Adrenal gland (tissue), 9 donors: ENCODE measurements at regions not wholly inside any gene's neighbourhood (a gene's known extent, or its start where the extent isn't known, plus 50 kb on each side); places are given as distances from the start of the nearest gene placed in this dataset.

ENCODE experiments used
- DNase-seq, 7 donors: peaks; one replicate each; pipeline ENCODE4 v3.0.0-alpha.2; 2019 to 2020
- H3K27ac ChIP-seq, 5 donors: fragments of 200-600 bp; sonication (generic) in 4 of 5; 1 replicate in 3 of 5; 2 replicates in 2 of 5; pipeline versions ENCODE4 v1.5.1 to v1.8.0; 2016 to 2020; ENCODE audit warnings: mild to moderate bottlenecking in 1 of 5
- H3K27me3 ChIP-seq: fragments of 200-600 bp; 2 replicates; pipeline ENCODE4 v1.8.0; 2021
- H3K36me3 ChIP-seq, 2 donors: fragments of 200-600 bp; replicated peaks in 1 of 2; 1 replicate in 1 of 2; 2 replicates in 1 of 2; pipeline versions ENCODE4 v1.5.1 to v1.8.0; 2018 to 2022
- H3K4me1 ChIP-seq, 2 donors: fragments of 200-600 bp; replicated peaks in 1 of 2; 1 replicate in 1 of 2; 2 replicates in 1 of 2; pipeline versions ENCODE4 v1.5.1 to v1.8.0; 2018 to 2021
- H3K4me3 ChIP-seq, 4 donors: fragments of 200-600 bp; sonication (generic) in 3 of 4; one replicate each; pipeline ENCODE4 v1.5.1; 2016 to 2018
- H3K9me3 ChIP-seq, 3 donors: fragments of 200-600 bp; sonication (generic) in 1 of 3; replicated peaks in 1 of 3; 1 replicate in 2 of 3; 2 replicates in 1 of 3; pipeline versions ENCODE4 v1.5.1 to v1.8.0; 2016 to 2021
- CTCF ChIP-seq, 6 experiments: fragments of 450-650 bp in 4 of 6; fragments of 200-600 bp in 2 of 6; sonication (generic) in 1 of 6; IDR thresholded peaks; 1 replicate in 5 of 6; 2 replicates in 1 of 6; pipeline versions ENCODE4 v1.5.1 to v1.8.0; 2016 to 2021; ENCODE audit warnings: antibody characterized with exemption in 6 of 6, mild to moderate bottlenecking in 2 of 6, moderate library complexity in 1 of 6
- POLR2A ChIP-seq, 2 donors: fragments of 450-650 bp; IDR thresholded peaks; one replicate each; pipeline ENCODE4 v1.6.1; 2017; ENCODE audit warnings: antibody characterized with exemption in 2 of 2, mild to moderate bottlenecking in 2 of 2, moderate library complexity in 1 of 2
- WGBS, 4 donors: extraction: QIAGEN DNeasy Blood & Tissue Kit in 2 of 4; methylation state at CpG; one replicate each; pipeline versions ENCODE4 v1.1.5 to v1.1.7; 2013 to 2017; 5-methylcytosine and 5-hydroxymethylcytosine counted together
- intact Hi-C, 2 donors: fragments of 100-400 bp; cut with DNase I; formaldehyde crosslinking; loops; one replicate each; pipeline versions ENCODE4 v1.14.1 to v1.15.0; 2022 to 2023
- donor health status: healthy with polysubstance abuse.
- donor health status: Bipolar disorder and iron deficiency.
- donor health status: DM: yes; HTN: yes; CAD: no.
- donor health status: DM: no; HTN: no; CAD: no.
- donor health status: DM: no; HTN: no; CAD: no.

- Histone ChIP-seq H3K27me3 (no peaks in the 10 kb centered on the region), H3K9me3 (peaks cover 0 to 9% (median 8%) of the 10 kb centered on the region in 3 donors), H3K4me1 (no peaks in the 10 kb centered on the region), H3K4me3 (no peak overlapping the region), H3K36me3 (no peaks in the 10 kb centered on the region), H3K27ac (no peak overlapping the region)
- WGBS, 4 donors = 70 to 81% (median 79%) methylated on average over 5 to 6 of the region's 6 CpGs
- no peak for TF ChIP-seq CTCF (IDR thresholded peaks at IDR 0.05)
- no peak for TF ChIP-seq POLR2A (IDR thresholded peaks at IDR 0.05)
- intact Hi-C loops = no loop called here
- DNase-seq = no peak
Measured at GRCh38 chr10:130859427-130859826, 452.1 kb downstream of the TCERG1L start.

DNA sequence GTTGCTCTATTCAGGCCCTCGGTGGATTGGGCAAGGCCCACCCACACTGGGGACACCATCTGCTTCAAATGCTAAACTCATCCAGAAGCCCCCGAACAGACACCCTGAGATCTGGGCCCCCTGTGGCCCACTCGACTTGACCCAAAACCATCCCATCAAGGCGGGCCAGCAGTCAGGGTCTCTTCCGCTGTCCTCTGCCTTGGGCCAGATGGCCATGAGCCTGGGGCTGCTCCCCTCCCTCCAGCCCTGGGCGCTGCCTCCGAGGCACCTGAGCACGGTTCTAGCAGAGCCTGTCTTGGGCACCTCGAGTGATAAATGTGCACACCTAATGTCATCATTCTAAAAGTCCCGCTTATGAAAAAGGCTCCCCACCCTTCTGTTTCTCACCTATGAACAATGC is 449.4 kb downstream of the TCERG1L start:
- H3K4me1 ChIP-seq = no peaks in the 10 kb centered on the region
- intact Hi-C loops = no loop called here
- H3K4me3 ChIP-seq = no peak overlapping the region
- H3K27ac ChIP-seq = no peak overlapping the region
- no peak for TF ChIP-seq CTCF (IDR thresholded peaks at IDR 0.05)
- TF ChIP-seq POLR2A (IDR thresholded peaks at IDR 0.05) = no peak
- H3K9me3 ChIP-seq = no peaks in the 10 kb centered on the region
- 85 to 93% (median 92%) methylated on average over 4 to 10 of the region's 10 CpGs for WGBS, 4 donors
- H3K36me3 ChIP-seq = no peaks in the 10 kb centered on the region
- no peak for DNase-seq
- H3K27me3 ChIP-seq = no peaks in the 10 kb centered on the region

- WGBS, 4 donors = 78 to 91% (median 89%) methylated on average over 4 to 8 of the region's 8 CpGs
- Histone ChIP-seq H3K4me3 (no peak overlapping the region), H3K9me3 (no peaks in the 10 kb centered on the region), H3K27me3 (no peaks in the 10 kb centered on the region), H3K27ac (no peak overlapping the region), H3K4me1 (no peaks in the 10 kb centered on the region), H3K36me3 (no peaks in the 10 kb centered on the region)
- intact Hi-C loops = no loop called here
- no peak for TF ChIP-seq POLR2A (IDR thresholded peaks at IDR 0.05)
- TF ChIP-seq CTCF (IDR thresholded peaks at IDR 0.05) = no peak
- no peak for DNase-seq
Measured at GRCh38 chr10:130862626-130863025, 448.9 kb downstream of the TCERG1L start.

GRCh38 chr10:130863044-130863443 is 448.5 kb downstream of the TCERG1L start:
- WGBS, 4 donors = 82 to 94% (median 89%) methylated on average over 7 to 8 of the region's 8 CpGs
- Histone ChIP-seq H3K27ac (no peak overlapping the region), H3K27me3 (no peaks in the 10 kb centered on the region), H3K4me3 (no peak overlapping the region), H3K9me3 (no peaks in the 10 kb centered on the region), H3K4me1 (no peaks in the 10 kb centered on the region), H3K36me3 (no peaks in the 10 kb centered on the region)
- intact Hi-C loops = no loop called here
- TF ChIP-seq CTCF (IDR thresholded peaks at IDR 0.05) = no peak
- no peak for TF ChIP-seq POLR2A (IDR thresholded peaks at IDR 0.05)
- no peak for DNase-seq
